ENCODE measurements at regions not wholly inside any gene's neighbourhood (a gene's known extent, or its start where the extent isn't known, plus 50 kb on each side); places are given as distances from the start of the nearest gene placed in this dataset.

GRCh38 chr4:52196606-52197130 is 145.6 kb downstream of the SPATA18 start:
- TF ChIP-seq CTCF (conservative IDR thresholded peaks at IDR 0.05) (no peak), EZH2 (IDR thresholded peaks at IDR 0.05; ENCODE audit: low read depth) (no peak)
- H3K4me2 ChIP-seq: no peak overlapping the region
- no peaks in the 10 kb centered on the region for H3K27me3 ChIP-seq (ENCODE audit: insufficient read depth, low read depth)
- CTCF ChIA-PET: no interaction called here
- H3K4me3 ChIP-seq: no peak overlapping the region
- no peaks in the 10 kb centered on the region for H3K9me3 ChIP-seq (ENCODE audit: insufficient read depth, low read depth)
- H4K20me1 ChIP-seq (ENCODE audit: insufficient read depth): no peaks in the 10 kb centered on the region
- no peaks in the 10 kb centered on the region for H3F3A ChIP-seq (ENCODE audit: insufficient read depth, low read depth)
- H3K9me2 ChIP-seq (ENCODE audit: insufficient read depth): no peaks in the 10 kb centered on the region
- no peaks in the 10 kb centered on the region for H3K79me2 ChIP-seq (ENCODE audit: low read depth)
- BruUV-seq (replicated peaks): no TSS peak
- no peaks in the 10 kb centered on the region for H3K36me3 ChIP-seq (ENCODE audit: low read depth)
- intact Hi-C loops (cut with micrococcal nuclease; ENCODE audit: unreplicated experiment): no loop called here
- H3K27ac ChIP-seq: no peak overlapping the region
- no peak overlapping the region for H2AFZ ChIP-seq
- POLR2A ChIA-PET (ENCODE audit: unreplicated experiment): no interaction called here
- no peaks in the 10 kb centered on the region for H3K4me1 ChIP-seq (replicated peaks; ENCODE audit: insufficient read depth)
- no peak for DNase-seq

DNA sequence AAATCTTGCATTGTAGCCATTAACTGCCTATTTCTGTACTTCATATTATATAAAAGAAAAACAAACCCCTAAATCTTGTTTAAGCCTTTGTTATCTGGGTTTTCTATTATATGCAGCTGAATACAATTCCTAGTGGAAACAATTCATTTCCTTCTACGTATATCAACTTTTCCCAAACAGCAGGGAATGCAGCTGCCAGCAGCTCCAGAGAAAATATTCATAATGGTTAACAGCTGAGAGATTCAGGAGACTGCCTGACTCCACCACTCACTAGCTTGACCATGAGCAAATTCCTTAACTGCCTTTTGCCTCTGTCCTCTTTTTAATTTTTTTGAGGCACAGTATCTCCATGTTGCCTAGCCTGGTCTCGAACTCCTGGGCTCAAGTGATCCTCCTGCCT is 146.2 kb downstream of the SPATA18 start:
- H3K27ac ChIP-seq: no peak overlapping the region
- no peaks in the 10 kb centered on the region for H3F3A ChIP-seq (ENCODE audit: insufficient read depth, low read depth)
- no peaks in the 10 kb centered on the region for H3K27me3 ChIP-seq (ENCODE audit: insufficient read depth, low read depth)
- DNase-seq: no peak
- no peaks in the 10 kb centered on the region for H3K79me2 ChIP-seq (ENCODE audit: low read depth)
- POLR2A ChIA-PET (ENCODE audit: unreplicated experiment): no interaction called here
- no peaks in the 10 kb centered on the region for H3K4me1 ChIP-seq (replicated peaks; ENCODE audit: insufficient read depth)
- H3K36me3 ChIP-seq (ENCODE audit: low read depth): no peaks in the 10 kb centered on the region
- no peak overlapping the region for H3K4me2 ChIP-seq
- no peak overlapping the region for H3K4me3 ChIP-seq
- CTCF ChIA-PET: no interaction called here
- H3K9me2 ChIP-seq (ENCODE audit: insufficient read depth): no peaks in the 10 kb centered on the region
- intact Hi-C loops (cut with micrococcal nuclease; ENCODE audit: unreplicated experiment): no loop called here
- no TSS peak for BruUV-seq (replicated peaks)
- no peak for TF ChIP-seq EZH2 (IDR thresholded peaks at IDR 0.05; ENCODE audit: low read depth)
- no peak overlapping the region for H2AFZ ChIP-seq
- H4K20me1 ChIP-seq (ENCODE audit: insufficient read depth): no peaks in the 10 kb centered on the region
- H3K9me3 ChIP-seq (ENCODE audit: insufficient read depth, low read depth): no peaks in the 10 kb centered on the region

- no peak overlapping the region for H3K4me2 ChIP-seq
Measured at GRCh38 chr4:52198294-52198693, 147.2 kb downstream of the SPATA18 start.

More at GRCh38 chr4:52198294-52198693, 147.2 kb downstream of the SPATA18 start:
- Histone ChIP-seq H3K79me2 (ENCODE audit: low read depth) (no peaks in the 10 kb centered on the region), H2AFZ (no peak overlapping the region), H3K9me3 (ENCODE audit: insufficient read depth, low read depth) (no peaks in the 10 kb centered on the region), H3K36me3 (ENCODE audit: low read depth) (no peaks in the 10 kb centered on the region), H3K9me2 (ENCODE audit: insufficient read depth) (no peaks in the 10 kb centered on the region), H3K27ac (no peak overlapping the region), H3K4me1 (replicated peaks; ENCODE audit: insufficient read depth) (no peaks in the 10 kb centered on the region), H3F3A (ENCODE audit: insufficient read depth, low read depth) (no peaks in the 10 kb centered on the region), H3K4me3 (no peak overlapping the region), H3K27me3 (ENCODE audit: insufficient read depth, low read depth) (no peaks in the 10 kb centered on the region), H4K20me1 (ENCODE audit: insufficient read depth) (no peaks in the 10 kb centered on the region)
- no peak for DNase-seq
- TF ChIP-seq CTCF (conservative IDR thresholded peaks at IDR 0.05): no peak
- no peak for TF ChIP-seq EZH2 (IDR thresholded peaks at IDR 0.05; ENCODE audit: low read depth)
- no TSS peak for BruUV-seq (replicated peaks)
- intact Hi-C loops (cut with micrococcal nuclease; ENCODE audit: unreplicated experiment): no loop called here
- POLR2A ChIA-PET (ENCODE audit: unreplicated experiment): no interaction called here
- CTCF ChIA-PET: no interaction called here

Data from PC-9 (cell line).